HG03432 (cell line): ENCODE measurements at regions not wholly inside any gene's neighbourhood (a gene's known extent, or its start where the extent isn't known, plus 50 kb on each side); places are given as distances from the start of the nearest gene placed in this dataset.
"Not testable (repeated sequence)": the region's sequence is repeated elsewhere in the genome, so short reads cannot be mapped to it uniquely, and the experiment has no call there.

ENCODE experiments used
- ATAC-seq: cut with Tn5 transposase; IDR thresholded peaks from one replicate; pipeline ENCODE4 v1.9.1; 2021; ENCODE audit warnings: mild to moderate bottlenecking, moderate library complexity; ENCODE audit not compliant: unreplicated experiment

GRCh38 chr12:42932936-42933335, 343.4 kb upstream of the PRICKLE1 start:
- ATAC-seq, result no peak

DNA sequence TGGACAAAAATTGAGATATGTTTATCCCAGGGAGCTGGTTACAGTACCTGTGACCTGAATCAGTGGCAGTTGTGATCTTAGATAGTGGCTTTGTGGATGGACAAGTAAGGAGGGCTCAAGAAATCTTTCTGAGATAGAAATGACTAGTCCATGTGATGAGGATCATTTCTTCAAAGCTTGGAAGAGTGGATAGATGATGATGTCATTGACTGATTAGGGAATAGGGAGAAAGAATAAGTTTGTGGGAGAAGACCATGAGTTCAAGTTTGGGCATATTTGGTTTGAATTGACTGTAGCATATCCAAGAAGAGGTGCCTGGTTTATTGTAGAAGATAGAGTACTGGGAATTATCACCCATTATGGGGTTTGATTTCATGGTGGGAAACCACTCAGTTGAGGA, 336.7 kb upstream of the PRICKLE1 start:
- no peak for ATAC-seq

DNA sequence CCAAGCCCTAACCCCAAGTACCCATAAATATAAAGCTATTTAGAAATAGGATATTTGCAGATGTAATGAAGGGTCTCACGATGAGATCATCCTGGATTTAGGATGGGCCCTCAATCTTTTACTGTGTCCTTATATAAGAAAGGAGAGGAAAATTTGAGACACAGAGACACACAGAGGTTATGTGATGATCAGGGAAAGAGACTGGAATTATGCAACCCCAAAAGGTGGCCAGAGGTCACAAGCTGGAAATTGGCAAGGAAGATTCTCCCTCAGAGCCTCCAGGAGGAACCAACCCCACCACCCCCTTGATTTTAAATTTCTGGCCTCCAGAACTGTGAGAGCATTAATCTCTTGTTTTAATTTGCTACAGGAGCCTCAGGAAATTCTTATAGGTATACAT, 334.9 kb upstream of the PRICKLE1 start:
- ATAC-seq, result no peak

DNA sequence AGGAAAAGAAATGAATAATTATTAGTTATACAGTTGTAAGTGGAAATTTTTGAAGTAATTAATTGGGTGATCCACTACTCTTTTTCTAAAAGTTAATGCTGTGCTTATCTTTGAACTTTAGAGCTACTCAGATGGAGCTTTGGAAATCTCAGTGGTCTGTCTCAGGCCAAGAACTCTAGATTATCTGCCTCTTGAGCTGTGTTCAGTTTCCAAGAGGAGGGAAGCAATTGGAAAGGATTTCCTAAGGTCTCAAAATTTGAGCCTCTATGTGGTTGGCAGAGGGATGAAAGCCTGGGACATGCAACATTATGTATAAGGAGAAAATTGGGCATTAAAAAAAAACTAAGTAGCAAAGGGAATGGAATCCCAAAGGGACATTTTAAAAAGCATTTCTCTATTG, 334.0 kb upstream of the PRICKLE1 start:
- no peak for ATAC-seq

DNA sequence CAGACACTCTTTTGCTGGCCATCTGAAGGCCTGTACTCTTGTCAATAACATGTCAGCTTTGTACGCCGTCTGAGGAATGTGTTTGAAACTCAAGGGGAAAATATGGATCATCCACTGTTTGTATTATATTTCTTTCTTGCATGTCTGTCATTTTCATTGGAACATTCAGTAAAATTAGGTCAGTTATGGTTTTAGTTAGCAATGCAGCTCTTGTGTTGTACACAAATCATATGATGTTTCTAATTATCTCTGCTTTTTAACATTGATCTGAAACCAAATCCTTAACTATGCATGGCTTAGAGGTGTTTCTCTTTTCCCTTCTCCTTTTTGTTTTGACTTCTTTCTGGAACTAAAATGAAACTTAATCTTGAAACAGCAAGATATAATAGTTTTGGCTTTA, 333.6 kb upstream of the PRICKLE1 start:
- ATAC-seq, result no peak

DNA sequence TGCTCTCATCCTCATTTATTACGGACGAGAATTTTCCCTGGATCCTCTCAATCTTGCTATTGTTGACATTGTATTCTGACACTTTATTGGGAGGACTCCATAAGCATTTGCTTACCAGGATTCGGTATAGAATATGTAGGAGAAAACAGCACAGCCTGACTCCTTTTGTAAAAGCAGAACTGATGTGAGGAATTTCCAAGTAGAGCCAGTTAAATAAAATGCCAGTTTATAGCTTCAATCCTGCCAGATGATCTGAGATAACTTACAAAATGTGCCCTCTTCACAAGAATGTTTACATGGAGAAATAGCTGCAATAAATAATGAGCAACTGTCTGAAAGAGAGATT, 332.9 kb upstream of the PRICKLE1 start:
- no peak for ATAC-seq

- ATAC-seq, result no peak
Measured at GRCh38 chr12:42921741-42922504, 332.4 kb upstream of the PRICKLE1 start.

DNA sequence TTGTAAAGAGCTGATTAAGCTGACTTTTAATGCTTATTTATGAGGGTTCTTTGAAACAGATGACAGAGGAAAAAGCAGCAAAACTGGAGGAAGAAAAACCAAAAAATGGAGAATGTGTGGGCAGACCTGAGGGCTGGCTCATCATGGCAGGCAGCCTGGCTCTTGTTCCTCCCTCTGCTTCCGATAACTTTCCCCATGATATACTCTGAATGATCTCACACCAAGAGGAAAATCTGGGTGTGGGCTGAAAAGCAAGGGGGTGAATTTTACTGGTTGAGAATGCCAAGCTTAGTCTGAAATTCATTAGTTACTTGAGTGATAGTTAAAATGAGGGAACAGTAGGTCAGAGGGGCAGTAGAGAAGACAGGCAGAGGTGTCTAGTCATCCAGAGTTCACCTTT, 330.1 kb upstream of the PRICKLE1 start:
- no peak for ATAC-seq

DNA sequence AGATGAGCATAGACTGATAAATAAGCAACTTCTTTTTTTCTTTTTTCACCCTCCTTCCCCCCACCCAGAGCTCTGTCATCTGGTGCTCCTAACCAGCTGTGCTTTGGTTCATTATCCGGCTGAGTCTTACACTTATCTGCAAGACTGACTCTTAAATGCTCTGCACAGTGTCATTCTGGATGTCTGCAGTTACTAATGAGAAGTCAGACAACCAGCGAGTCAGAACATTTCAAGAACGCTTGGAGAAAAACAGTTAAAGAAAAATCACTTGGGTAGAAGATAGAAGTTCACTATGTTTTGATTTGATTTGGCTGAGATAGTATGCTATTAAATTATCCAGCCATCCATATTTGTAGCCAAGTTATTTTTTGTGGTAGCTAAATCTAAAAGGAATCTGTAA, 328.9 kb upstream of the PRICKLE1 start:
- ATAC-seq, result no peak

- ATAC-seq, result no peak
Measured at GRCh38 chr12:42916143-42916542, 326.6 kb upstream of the PRICKLE1 start.

- ATAC-seq, result no peak
Measured at GRCh38 chr12:42915426-42915825, 325.9 kb upstream of the PRICKLE1 start.

DNA sequence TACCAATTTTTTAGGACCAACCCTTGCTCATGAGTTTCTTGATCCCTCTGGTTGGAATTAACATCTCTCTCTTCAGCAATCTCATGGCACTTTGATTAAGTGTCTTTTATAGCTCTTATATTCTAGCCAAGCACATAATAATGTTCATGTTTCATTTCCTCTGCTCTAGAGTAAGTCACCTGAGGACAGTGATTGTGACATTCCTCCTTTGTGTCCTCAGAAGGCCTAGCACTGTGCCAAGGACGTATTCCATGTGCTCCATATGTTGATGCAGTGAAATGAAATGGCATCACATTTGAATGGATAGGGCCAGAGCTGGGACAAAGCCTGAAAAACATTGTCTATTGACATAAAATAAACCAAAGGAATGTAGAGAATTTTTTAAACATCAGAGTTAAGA, 322.8 kb upstream of the PRICKLE1 start:
- ATAC-seq, result no peak

GRCh38 chr12:42910656-42911055, 321.1 kb upstream of the PRICKLE1 start:
- no peak for ATAC-seq

- ATAC-seq, result no peak
Measured at GRCh38 chr12:42908712-42909111, 319.2 kb upstream of the PRICKLE1 start.

- ATAC-seq, result not testable (repeated sequence)
Measured at GRCh38 chr12:42906801-42907200, 317.3 kb upstream of the PRICKLE1 start.

- no peak for ATAC-seq
Measured at GRCh38 chr12:42905419-42905705, 315.8 kb upstream of the PRICKLE1 start.

DNA sequence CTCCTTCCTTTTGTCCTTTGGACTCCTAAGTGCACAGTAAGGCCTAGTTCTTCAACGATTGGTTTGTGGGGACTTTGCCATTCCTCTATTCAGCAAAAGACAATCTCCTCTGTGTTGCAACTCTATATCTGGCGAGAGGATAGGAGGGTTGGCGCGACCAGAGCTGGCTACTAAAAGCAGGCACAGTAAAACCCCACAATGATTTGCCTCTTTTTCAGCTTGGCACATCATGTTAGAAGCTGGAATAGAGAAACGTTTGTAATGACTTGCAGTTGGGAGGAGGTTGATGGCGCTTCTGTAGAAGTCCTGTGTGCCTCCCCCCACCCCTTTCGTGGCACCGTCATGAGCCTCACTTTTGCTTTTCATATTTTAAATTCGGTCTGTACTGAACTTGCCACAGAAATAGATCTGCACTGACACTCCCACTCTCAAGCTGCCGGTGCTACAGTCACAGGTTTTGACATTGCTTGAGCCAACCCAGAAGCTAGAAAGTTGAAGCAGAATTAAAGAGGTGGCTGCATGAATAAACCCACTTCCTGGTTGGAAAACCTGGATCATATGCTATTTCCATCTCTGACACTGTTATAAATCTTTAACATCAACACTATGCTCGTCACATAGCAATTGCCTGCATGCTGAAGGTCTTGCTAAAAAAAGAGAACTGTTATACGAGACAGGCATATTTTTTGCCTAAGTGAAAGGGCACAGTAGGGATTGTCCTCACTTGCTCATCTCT, 315.3 kb upstream of the PRICKLE1 start:
- no peak for ATAC-seq

DNA sequence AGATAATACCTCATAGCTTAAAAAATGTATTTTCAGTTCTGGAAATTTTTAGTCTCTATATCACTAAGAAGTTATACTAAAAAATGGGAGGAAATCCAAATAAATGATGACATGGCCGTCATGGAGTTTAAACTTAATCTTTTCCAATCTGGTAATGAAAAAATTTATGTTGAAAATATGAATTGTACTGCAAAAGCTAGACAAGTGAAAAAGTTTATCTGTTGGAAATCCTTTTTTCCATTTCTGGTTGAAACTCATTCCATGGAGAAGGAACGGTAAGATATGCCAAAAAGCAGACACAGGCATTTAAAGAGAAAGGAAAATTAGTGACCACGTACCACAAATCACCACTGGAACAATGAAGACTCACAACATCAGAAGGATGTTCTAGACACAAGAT, 314.2 kb upstream of the PRICKLE1 start:
- ATAC-seq, result no peak

DNA sequence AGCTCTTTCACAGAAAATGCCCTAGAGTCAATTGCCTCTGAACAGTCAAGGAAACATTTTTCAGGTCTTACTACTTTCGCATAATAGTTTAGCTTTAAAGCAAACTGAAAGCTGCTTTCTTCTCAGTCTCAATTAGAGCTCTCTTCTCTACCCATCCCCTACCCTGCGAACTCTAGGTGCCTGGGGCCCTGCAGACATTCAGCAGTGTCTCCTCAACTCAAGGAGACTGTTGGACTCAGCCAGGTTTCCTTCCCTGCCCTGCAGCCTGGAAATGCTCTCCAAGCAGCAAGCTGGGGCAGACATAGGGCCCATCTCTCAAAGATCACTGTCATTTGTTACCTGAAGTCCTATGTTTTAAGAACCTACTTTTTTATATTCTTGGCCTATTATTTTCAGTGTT, 312.5 kb upstream of the PRICKLE1 start:
- ATAC-seq, result no peak

GRCh38 chr12:42893803-42894202, 304.3 kb upstream of the PRICKLE1 start:
- ATAC-seq, result no peak

GRCh38 chr12:42892702-42893551, 303.4 kb upstream of the PRICKLE1 start:
- no peak for ATAC-seq

- no peak for ATAC-seq
Measured at GRCh38 chr12:42887657-42888056, 298.1 kb upstream of the PRICKLE1 start.
